ENCODE measurements at regions not wholly inside any gene's neighbourhood (a gene's known extent, or its start where the extent isn't known, plus 50 kb on each side); places are given as distances from the start of the nearest gene placed in this dataset.
A peak's percentile ranks its signal among the peaks of the same experiment; 100 is the strongest.

DNA sequence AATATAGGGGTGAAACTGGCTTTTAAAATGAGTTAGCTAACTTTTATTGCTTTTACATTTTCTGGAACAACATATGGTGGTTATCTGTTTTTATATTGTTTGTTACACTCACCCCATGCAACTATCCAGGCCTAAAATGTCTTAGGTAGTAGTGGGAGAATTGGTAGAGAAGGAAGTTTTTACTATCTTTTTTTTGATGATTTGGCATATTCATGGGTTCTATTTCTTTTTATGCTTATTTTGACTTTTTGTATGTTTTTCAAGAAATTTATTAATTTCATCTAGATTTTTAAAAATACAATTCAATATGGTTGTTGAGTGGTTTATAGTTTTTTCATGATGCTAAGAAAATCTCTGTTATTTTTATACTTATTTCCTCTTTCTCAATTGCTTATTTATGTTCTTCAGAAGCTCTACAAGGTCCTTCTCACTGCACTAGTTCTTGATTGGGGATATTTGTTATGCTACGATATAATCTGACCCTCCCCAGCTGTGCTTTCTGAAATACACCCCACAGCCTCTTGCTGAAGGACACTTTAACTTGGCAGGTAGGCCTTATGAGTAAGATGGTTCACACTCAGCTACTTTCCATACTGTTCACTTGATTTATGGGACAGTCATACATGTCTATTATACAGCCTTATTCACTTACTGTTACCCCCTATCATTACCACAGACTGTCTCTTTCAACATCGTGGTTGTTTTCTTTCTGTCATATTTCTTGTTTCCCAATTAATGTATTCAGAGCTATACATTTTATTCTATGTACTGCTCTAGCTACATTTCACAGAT lies 431.2 kb downstream of the METTL15 start:
- Histone ChIP-seq H3K4me3 (no peak overlapping the region), H3K27me3 (no peaks in the 10 kb centered on the region), H3K36me3 (no peaks in the 10 kb centered on the region), H3K9me3 (replicated peaks) (no peaks in the 10 kb centered on the region), H3K27ac (no peak overlapping the region), H3K4me1 (no peaks in the 10 kb centered on the region)
- DNase-seq = no peak

DNA sequence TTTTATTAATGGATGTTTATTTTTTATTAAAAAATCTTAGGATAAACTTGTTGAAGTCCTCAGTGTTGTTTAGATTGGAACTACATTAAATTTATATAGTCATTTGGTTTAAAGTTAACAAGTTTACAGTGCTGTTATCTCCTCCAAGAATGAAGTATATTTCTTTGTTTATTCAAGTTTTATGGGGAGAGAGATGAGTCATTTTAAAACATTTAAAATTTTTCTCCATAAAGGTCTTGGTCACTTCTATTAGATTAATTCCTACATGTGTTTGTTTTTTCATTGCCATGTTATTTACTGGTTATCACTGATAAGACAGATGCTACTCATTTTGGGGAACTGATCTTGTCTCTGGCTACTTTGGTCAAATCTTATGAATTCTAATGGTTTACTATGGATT lies 429.6 kb downstream of the METTL15 start:
- Histone ChIP-seq H3K9me3 (replicated peaks) (no peaks in the 10 kb centered on the region), H3K27me3 (no peaks in the 10 kb centered on the region), H3K4me1 (no peaks in the 10 kb centered on the region), H3K27ac (no peak overlapping the region), H3K4me3 (no peak overlapping the region), H3K36me3 (no peaks in the 10 kb centered on the region)
- no peak for DNase-seq

DNA sequence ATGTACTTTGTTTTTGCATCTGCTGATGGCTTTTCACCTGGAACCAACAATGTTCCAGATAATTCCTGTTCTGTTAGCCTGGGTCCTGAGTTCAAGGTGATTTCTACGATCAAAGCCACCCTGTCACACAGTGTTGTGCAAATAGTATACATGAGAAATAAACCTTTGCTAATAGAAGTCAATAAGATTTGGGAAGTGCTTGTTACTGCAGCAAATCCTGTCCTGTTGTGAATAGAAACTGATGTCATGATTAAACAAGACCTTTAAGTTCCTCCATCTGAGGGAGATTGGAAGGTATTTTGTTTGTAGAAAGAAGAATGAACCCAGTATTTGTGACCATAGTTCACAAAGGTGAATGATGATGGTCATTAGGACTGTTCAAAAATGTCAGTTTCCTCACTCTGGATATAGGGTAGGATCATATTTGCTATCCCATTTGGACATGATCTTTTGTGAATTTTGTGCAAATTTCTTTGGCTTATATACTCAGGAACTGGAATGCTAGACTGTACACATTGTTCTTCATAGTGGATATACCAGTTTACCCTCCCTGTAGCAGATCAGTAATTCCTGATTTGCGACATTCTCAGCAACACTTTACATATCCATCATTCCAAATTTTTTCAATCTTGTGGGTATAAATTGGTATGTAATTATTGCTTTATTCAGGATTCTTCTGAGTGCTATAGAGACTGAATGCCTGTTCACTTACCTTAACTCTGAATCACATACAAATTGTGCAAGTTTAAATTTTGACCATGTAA lies 428.5 kb downstream of the METTL15 start:
- no peak overlapping the region for H3K4me3 ChIP-seq
- no peaks in the 10 kb centered on the region for H3K27me3 ChIP-seq
- no peak for DNase-seq
- no peaks in the 10 kb centered on the region for H3K9me3 ChIP-seq (replicated peaks)
- H3K36me3 ChIP-seq = no peaks in the 10 kb centered on the region
- H3K27ac ChIP-seq = no peak overlapping the region
- H3K4me1 ChIP-seq = no peaks in the 10 kb centered on the region

DNA sequence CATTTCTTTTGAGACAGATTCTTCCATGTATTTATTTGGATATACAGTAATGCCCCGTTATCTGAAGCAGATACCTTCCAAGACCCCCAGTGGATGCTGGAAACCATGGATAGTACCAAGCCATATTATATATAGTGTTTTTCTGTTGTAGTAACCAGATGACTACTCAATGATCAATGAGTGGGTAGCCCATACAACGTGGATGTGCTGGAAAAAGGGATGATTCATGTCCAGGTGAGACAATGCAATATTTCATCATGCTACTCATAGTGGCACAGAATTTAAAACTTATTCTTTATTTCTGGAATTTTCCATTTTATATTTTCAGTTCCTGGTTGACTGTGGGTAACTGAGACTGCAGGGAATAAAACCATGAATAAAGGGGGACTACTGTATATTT lies 427.5 kb downstream of the METTL15 start:
- DNase-seq = no peak
- Histone ChIP-seq H3K4me1 (no peaks in the 10 kb centered on the region), H3K36me3 (no peaks in the 10 kb centered on the region), H3K27ac (no peak overlapping the region), H3K9me3 (replicated peaks) (no peaks in the 10 kb centered on the region), H3K4me3 (no peak overlapping the region), H3K27me3 (no peaks in the 10 kb centered on the region)

DNA sequence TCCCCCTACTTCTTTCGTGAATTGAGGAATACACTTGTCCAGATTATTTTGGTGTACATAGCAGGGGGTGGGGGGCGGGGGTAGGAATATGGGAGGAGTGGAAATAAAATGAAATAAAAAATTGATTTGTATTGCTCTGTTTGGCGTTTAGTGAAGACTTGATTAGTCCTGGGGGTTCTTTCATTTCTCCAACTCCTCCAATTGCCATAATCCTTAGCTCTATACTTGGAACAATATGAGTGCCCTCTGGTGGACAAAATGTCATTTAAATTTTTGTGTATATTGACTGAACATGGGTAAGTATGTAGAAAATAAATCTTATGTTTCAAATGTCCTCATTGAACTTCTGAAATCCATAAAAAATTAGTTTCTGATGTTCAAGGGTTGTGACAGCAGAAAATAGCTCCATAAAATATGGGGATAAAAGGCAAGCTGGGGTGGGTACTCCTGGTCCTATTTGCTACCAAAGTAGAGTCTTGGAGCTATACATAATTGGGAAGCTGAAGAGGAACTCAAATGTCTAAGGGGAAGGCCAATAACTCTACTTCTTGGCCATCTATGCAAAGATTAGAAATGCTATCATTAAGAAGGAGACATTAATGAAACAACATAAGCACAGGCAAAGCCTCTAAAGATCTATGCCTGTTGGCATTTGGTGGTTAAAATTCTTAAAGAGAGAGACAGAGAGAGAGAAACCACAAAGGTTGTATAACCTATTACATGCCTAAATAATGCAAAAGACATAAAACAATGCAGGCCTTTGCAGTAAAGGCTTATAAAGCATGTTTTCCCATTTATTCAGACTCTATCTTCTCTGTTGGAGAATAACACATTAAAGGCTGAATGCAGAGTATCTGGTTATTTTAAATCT lies 421.6 kb downstream of the METTL15 start:
- Histone ChIP-seq H3K9me3 (replicated peaks) (no peaks in the 10 kb centered on the region), H3K36me3 (no peaks in the 10 kb centered on the region), H3K27me3 (no peaks in the 10 kb centered on the region), H3K4me1 (no peaks in the 10 kb centered on the region), H3K27ac (no peak overlapping the region), H3K4me3 (no peak overlapping the region)
- DNase-seq = peak in 1 of 2 experiments; percentile 77

DNA sequence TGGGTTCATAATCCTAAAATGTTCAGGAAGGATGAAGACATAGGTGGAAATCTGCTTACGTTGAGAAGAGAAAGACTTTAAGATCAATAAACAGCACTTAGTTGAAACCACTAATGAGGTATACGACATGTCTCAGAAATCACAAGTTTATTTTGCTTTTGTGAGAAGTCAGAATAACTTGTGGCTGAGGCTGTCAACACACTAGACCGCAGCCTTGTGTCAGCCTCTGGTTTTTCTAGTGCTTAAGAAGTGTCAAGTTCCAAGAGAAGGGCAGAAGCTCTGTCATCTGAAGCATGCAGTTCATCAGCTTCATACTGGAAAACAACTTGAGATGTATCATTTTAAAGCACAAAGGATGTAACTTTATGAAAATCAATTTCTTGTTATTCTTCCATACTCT lies 420.9 kb downstream of the METTL15 start:
- Histone ChIP-seq H3K4me1 (no peaks in the 10 kb centered on the region), H3K36me3 (no peaks in the 10 kb centered on the region), H3K9me3 (replicated peaks) (no peaks in the 10 kb centered on the region), H3K27me3 (no peaks in the 10 kb centered on the region), H3K27ac (no peak overlapping the region), H3K4me3 (no peak overlapping the region)
- DNase-seq = peak in 1 of 2 experiments; percentile 22

DNA sequence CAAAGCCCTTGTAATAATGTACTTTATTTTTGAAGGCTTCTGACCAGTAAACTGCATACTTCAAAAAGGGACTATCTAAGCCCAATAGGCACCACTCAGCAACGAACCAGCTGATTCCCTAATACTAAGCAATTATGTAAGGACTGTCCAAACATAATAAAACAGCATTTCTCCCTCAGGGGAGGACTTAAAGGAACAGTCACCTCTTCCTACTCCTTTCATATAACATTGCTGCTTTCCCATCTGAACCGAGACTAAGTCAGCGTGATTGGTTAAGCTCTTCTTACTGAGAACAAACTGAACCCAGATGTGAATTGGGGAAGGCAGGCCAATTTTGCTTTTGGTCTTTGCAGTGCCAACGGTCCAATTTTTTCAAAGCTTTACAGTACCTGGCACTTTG lies 420.0 kb downstream of the METTL15 start:
- Histone ChIP-seq H3K4me3 (no peak overlapping the region), H3K36me3 (no peaks in the 10 kb centered on the region), H3K4me1 (no peaks in the 10 kb centered on the region), H3K27ac (no peak overlapping the region), H3K27me3 (no peaks in the 10 kb centered on the region), H3K9me3 (replicated peaks) (no peaks in the 10 kb centered on the region)
- no peak for DNase-seq

DNA sequence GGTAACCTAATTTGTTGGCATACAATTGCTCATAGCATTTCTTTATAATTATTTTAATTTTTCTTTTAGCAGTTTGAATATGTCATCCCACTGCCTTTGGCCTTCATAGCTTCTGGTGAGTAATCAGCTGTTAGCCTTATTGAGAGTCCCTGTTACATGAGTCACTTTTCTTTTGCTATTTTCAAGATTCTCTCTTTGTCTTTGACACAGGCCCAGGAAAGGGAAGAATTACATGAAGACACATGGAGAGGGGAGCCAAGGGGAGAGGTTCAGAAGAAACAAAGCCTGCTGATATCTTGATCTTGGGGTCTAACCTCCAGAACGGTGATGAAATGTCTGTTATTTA lies 418.2 kb downstream of the METTL15 start:
- H3K4me3 ChIP-seq = no peak overlapping the region
- no peaks in the 10 kb centered on the region for H3K9me3 ChIP-seq (replicated peaks)
- no peaks in the 10 kb centered on the region for H3K4me1 ChIP-seq
- no peak overlapping the region for H3K27ac ChIP-seq
- no peaks in the 10 kb centered on the region for H3K36me3 ChIP-seq
- no peaks in the 10 kb centered on the region for H3K27me3 ChIP-seq
- DNase-seq = no peak

DNA sequence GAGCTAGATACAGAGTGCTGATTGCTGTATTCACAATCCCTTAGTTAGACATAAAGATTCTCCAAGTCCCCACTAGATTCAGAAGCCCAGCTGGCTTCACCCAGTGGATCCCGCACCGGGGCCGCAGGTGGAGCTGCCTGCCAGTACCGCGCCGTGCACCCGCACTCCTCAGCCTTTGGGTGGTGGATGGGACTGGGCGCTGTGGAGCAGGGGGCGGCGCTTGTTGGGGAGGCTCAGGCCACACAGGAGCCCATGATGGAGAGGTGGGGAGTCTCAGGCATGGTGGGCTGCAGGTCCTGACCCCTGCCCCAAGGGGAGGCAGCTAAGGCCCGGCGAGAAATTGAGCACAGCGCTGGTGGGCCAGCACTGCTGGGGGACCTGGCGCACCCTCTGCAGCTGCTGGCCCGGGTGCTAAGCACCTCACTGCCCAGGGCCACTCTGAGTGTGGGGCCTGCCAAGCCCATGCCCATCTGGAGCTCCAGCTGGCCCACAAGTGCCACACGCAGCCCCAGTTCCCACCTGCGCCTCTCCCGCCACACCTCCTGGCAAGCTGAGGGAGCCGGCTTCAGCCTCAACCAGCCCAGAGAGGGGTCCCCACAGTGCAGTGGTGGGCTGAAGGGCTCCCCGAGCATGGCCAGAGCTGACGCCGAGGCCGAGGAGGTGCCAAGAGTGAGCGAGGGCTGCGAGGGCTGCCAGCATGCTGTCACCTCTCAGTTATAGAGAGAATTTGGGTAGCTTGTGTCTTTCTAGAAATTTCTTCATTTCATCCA lies 417.6 kb downstream of the METTL15 start:
- H3K4me1 ChIP-seq = no peaks in the 10 kb centered on the region
- no peak overlapping the region for H3K4me3 ChIP-seq
- H3K27me3 ChIP-seq = no peaks in the 10 kb centered on the region
- no peaks in the 10 kb centered on the region for H3K9me3 ChIP-seq (replicated peaks)
- no peak for DNase-seq
- no peak overlapping the region for H3K27ac ChIP-seq
- H3K36me3 ChIP-seq = no peaks in the 10 kb centered on the region

DNA sequence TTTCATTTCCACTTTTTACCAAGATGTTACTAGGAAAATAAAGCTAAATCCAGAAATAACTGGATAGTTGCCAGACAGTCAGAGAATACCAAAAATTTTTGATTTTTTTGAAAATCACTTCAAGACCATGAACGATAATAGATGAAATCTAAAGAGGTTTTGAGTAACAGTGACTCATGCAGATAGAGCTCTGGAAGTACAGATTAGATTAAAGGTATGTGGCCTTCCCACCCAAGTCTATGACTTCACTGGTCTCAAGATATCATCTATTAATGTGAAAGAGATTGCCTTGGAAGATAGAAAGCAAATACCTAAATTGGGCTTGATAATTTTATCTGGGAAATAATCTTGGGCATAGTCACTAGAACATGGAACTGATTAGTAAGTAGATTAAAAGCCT lies 415.9 kb downstream of the METTL15 start:
- Histone ChIP-seq H3K27me3 (no peaks in the 10 kb centered on the region), H3K9me3 (replicated peaks) (no peaks in the 10 kb centered on the region), H3K36me3 (no peaks in the 10 kb centered on the region), H3K4me3 (no peak overlapping the region), H3K4me1 (no peaks in the 10 kb centered on the region), H3K27ac (no peak overlapping the region)
- no peak for DNase-seq

DNA sequence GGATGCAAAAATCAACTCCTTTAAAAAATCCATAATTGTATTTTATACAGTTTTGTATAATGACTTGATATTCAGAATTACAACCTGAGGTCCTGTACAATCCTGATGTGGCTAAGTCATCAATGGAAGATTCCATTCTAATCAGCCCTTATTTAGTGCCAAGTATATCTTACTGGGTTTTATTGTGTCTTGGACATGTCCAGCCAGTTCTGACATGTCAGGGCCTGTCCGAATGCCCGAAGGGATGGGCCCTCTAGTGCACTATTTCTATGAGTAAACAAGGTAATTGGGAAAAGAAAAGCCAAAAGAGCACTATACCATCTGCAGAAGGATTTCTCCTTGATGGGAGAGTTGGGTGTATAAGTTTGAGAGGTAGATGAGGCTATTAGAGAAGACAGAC lies 412.9 kb downstream of the METTL15 start:
- Histone ChIP-seq H3K4me1 (no peaks in the 10 kb centered on the region), H3K27me3 (no peaks in the 10 kb centered on the region), H3K27ac (no peak overlapping the region), H3K4me3 (no peak overlapping the region), H3K9me3 (replicated peaks) (no peaks in the 10 kb centered on the region), H3K36me3 (no peaks in the 10 kb centered on the region)
- DNase-seq = no peak

DNA sequence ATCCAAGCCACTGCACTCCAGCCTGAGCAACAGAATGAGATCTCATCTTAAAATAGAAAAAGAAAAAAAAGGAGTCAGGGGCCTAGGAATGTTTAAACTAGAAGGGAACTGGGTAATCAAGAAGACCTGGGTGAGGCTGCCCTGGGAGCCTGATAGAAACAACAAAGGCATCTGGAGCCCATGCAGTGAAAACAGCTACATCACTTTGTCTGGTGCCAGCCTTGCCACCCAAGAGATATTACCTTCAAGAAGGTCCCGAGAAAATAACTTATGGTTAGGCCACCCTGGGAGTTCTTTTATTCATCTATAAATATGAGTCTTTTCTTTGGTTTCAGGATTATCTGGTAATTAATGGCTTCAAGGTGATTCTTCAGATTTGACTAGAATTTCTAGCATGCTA lies 412.1 kb downstream of the METTL15 start:
- no peaks in the 10 kb centered on the region for H3K27me3 ChIP-seq
- no peak for DNase-seq
- H3K36me3 ChIP-seq = no peaks in the 10 kb centered on the region
- no peak overlapping the region for H3K4me3 ChIP-seq
- H3K27ac ChIP-seq = no peak overlapping the region
- no peaks in the 10 kb centered on the region for H3K4me1 ChIP-seq
- H3K9me3 ChIP-seq (replicated peaks) = no peaks in the 10 kb centered on the region

DNA sequence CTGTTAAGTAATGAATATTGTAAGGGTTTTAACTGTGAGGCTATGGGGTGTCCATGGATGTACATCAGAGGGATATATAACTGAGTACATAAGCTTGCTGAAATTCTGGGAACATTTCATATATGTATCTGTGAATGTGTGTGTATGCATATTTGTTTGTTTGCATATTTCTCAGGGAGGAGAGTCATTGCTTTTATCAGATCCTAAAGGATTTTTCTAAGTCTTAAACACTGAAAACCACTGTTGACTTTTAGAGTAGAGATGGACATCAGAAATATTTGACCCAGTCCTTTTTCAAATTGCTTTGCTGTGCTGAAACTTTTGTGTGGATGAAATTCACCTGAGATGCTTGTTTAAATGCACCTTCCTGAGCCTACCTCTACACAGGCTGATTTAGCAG lies 410.6 kb downstream of the METTL15 start:
- Histone ChIP-seq H3K9me3 (replicated peaks) (no peaks in the 10 kb centered on the region), H3K27me3 (no peaks in the 10 kb centered on the region), H3K4me3 (no peak overlapping the region), H3K27ac (no peak overlapping the region), H3K36me3 (no peaks in the 10 kb centered on the region), H3K4me1 (no peaks in the 10 kb centered on the region)
- no peak for DNase-seq

DNA sequence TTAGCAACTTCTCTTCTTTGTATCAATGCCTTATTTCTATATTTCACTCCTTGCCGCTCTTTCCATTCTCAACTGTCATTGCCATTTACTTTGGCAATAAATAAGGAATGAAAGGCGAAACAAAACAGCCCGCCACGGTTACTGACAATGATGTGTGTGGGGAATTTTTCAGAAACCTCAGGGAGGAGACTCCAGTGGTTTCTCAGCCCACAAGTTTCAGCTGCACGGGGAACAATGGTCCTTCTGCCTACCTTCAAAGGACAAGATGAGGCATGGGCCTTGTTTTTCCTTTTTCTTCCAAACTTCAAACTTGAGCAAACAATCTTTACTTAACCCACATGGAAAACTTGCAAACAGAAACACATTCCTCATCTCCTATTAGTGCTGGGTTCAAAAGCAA lies 409.4 kb downstream of the METTL15 start:
- no peaks in the 10 kb centered on the region for H3K4me1 ChIP-seq
- H3K9me3 ChIP-seq (replicated peaks) = no peaks in the 10 kb centered on the region
- H3K27me3 ChIP-seq = no peaks in the 10 kb centered on the region
- no peak for DNase-seq
- H3K36me3 ChIP-seq = no peaks in the 10 kb centered on the region
- no peak overlapping the region for H3K4me3 ChIP-seq
- H3K27ac ChIP-seq = no peak overlapping the region
